ENCODE measurements at regions not wholly inside any gene's neighbourhood (a gene's known extent, or its start where the extent isn't known, plus 50 kb on each side); places are given as distances from the start of the nearest gene placed in this dataset.

DNA sequence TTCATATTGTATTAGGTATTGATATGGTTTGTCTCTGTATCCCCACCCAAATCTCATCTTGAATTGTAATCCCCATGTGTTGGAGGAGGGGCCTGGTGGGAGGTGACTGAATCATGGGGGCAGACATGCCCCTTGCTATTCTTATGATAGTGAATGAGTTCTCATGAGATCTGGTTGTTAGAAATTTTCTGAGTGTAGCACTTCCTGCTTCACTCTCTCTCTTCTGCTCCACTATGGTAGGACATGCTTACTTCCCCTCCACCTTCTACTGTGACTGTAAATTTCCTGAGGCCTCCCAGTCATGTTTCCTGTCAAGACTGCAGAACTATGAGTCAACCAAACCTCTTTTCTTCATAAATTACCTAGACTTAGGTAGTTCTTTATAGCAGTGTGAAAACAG is 187.4 kb upstream of the SLC24A2 start:
- Histone ChIP-seq H3K79me2 (ENCODE audit: control insufficient read depth, insufficient read depth, low read length) (no peaks in the 10 kb centered on the region), H3K27me3 (ENCODE audit: control insufficient read depth in 2 of 2, insufficient read depth in 2 of 2, low read length in 2 of 2) (no peaks in the 10 kb centered on the region), H3K4me2 (ENCODE audit: insufficient read depth, low read length) (peak overlapping the region; percentile 32), H2AFZ (ENCODE audit: low read depth, low read length) (no peak overlapping the region), H3K36me3 (ENCODE audit: control insufficient read depth in 2 of 2, extremely low read depth in 1 of 2, insufficient read depth in 2 of 2, low read length in 2 of 2) (no peaks in the 10 kb centered on the region), H4K20me1 (replicated peaks; ENCODE audit: control insufficient read depth, extremely low read depth, insufficient read depth, low read length) (no peaks in the 10 kb centered on the region), H3K9ac (replicated peaks; ENCODE audit: extremely low read depth, insufficient read depth, low read length) (no peak overlapping the region), H3K9me3 (replicated peaks; ENCODE audit: control insufficient read depth, insufficient read depth, low read length) (no peaks in the 10 kb centered on the region), H3K4me3 (replicated peaks in 1 of 3; ENCODE audit: insufficient read depth in 1 of 3, low read depth in 1 of 3, low read length in 3 of 3) (no peak overlapping the region), H3K9me1 (replicated peaks; ENCODE audit: control insufficient read depth, extremely low read depth, insufficient read depth, low read length) (no peaks in the 10 kb centered on the region), H3K4me1 (ENCODE audit: control insufficient read depth, extremely low read depth, insufficient read depth, low read length) (peaks cover 19% of the 10 kb centered on the region), H3K27ac (ENCODE audit: insufficient read depth, low read depth, low read length) (peak overlapping the region; percentile 66)
- DNase-seq (ENCODE audit: low read depth, low spot score) = peak; percentile 63
- ChIA-PET POLR2A (no interaction called here), CTCF (no interaction called here)
- intact Hi-C loops (cut with micrococcal nuclease) = loop anchor here (1.0 kb wide), 3 partner anchors 23 to 52 kb away; no protein-coding TSS in a partner anchor
- TF ChIP-seq MYC (IDR thresholded peaks at IDR 0.05; ENCODE audit: low read depth, low read length) (no peak), JUN (IDR thresholded peaks at IDR 0.05; ENCODE audit: borderline replicate concordance, insufficient read depth, insufficient read length, low read depth) (peak; percentile 69), FOS (IDR thresholded peaks at IDR 0.05; ENCODE audit: borderline replicate concordance, insufficient read depth, low read length) (peak; percentile 95), POLR2AphosphoS5 (IDR thresholded peaks at IDR 0.05; ENCODE audit: insufficient read depth, low read depth, low read length) (peak; percentile 66), EZH2 (IDR thresholded peaks at IDR 0.05; ENCODE audit: borderline replicate concordance, low read depth, low read length, severe bottlenecking) (no peak), GATA2 (IDR thresholded peaks at IDR 0.05; ENCODE audit: insufficient read depth, insufficient read length, low read depth, low read length) (peak; percentile 64)
- TF ChIP-seq, protein P1, sequence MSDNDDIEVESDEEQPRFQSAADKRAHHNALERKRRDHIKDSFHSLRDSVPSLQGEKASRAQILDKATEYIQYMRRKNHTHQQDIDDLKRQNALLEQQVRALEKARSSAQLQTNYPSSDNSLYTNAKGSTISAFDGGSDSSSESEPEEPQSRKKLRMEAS (IDR thresholded peaks at IDR 0.05; ENCODE audit: insufficient read depth, insufficient read length) = no peak
- TF ChIP-seq, protein P2, sequence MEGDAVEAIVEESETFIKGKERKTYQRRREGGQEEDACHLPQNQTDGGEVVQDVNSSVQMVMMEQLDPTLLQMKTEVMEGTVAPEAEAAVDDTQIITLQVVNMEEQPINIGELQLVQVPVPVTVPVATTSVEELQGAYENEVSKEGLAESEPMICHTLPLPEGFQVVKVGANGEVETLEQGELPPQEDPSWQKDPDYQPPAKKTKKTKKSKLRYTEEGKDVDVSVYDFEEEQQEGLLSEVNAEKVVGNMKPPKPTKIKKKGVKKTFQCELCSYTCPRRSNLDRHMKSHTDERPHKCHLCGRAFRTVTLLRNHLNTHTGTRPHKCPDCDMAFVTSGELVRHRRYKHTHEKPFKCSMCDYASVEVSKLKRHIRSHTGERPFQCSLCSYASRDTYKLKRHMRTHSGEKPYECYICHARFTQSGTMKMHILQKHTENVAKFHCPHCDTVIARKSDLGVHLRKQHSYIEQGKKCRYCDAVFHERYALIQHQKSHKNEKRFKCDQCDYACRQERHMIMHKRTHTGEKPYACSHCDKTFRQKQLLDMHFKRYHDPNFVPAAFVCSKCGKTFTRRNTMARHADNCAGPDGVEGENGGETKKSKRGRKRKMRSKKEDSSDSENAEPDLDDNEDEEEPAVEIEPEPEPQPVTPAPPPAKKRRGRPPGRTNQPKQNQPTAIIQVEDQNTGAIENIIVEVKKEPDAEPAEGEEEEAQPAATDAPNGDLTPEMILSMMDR (IDR thresholded peaks at IDR 0.05; ENCODE audit: extremely low read depth in 1 of 2, insufficient read depth in 1 of 2, low read depth in 1 of 2, low read length in 2 of 2) = no peak
- peak; percentile 43 for FAIRE-seq
- no TSS peak for BruUV-seq (replicated peaks)
- dilution Hi-C loops (cut with MboI; ENCODE audit: extremely low pct_ligation_motif_present, low sequenced_read_pairs) = no loop called here

Data from endothelial cell of umbilical vein (primary cell).